GM13976 (cell line): ENCODE measurements at regions not wholly inside any gene's neighbourhood (a gene's known extent, or its start where the extent isn't known, plus 50 kb on each side); places are given as distances from the start of the nearest gene placed in this dataset.

Source experiments
- DNase-seq: peaks from one replicate; pipeline ENCODE4 v3.0.0; 2012; ENCODE audit warnings: low spot score
- CTCF ChIP-seq: IDR thresholded peaks from 2 replicates; pipeline ENCODE4 v1.5.1; 2012; ENCODE audit warnings: borderline replicate concordance, mild to moderate bottlenecking; ENCODE audit not compliant: insufficient read depth; ENCODE audit errors: extremely low read depth, missing control alignments, control extremely low read depth
- in situ Hi-C: fragments of 300-500 bp; cut with MboI; formaldehyde crosslinking; loops from one replicate; pipeline ENCODE4 v1.12.0; 2022; ENCODE audit warnings: low sequenced_read_pairs, mixed read lengths, inconsistent platforms; ENCODE audit not compliant: unreplicated experiment

- in situ Hi-C loops, result loop anchor here (25.0 kb wide), 2 partner anchors 495 to 820 kb away; partner anchors contain the start of gene TEX48
- no peak for DNase-seq
- TF ChIP-seq CTCF, result no peak
Measured at GRCh38 chr9:115507148-115507547, 389.2 kb upstream of the TNC start.

DNA sequence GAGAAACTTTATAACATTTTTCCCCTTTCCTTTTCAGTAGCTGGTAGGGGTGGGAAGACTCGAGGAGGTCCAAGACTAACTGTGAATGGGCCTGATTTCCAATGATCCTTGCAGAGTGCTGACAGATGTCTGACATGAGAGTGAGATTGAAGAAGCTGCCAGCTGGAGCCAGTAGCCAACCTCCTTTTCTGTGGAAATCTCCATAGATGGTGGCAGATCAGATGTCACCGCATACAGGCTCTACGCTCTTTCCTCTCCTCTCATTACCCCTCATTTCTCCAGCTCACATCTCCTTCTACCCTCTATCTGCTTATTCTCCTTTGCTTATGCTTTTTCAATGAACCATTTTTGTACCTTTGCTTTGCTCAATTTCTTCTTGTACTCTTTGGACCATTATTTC lies 395.2 kb upstream of the TNC start:
- in situ Hi-C loops, result loop anchor here (25.0 kb wide), 2 partner anchors 501 to 826 kb away; partner anchors contain the start of gene TEX48
- TF ChIP-seq CTCF, result no peak
- no peak for DNase-seq

DNA sequence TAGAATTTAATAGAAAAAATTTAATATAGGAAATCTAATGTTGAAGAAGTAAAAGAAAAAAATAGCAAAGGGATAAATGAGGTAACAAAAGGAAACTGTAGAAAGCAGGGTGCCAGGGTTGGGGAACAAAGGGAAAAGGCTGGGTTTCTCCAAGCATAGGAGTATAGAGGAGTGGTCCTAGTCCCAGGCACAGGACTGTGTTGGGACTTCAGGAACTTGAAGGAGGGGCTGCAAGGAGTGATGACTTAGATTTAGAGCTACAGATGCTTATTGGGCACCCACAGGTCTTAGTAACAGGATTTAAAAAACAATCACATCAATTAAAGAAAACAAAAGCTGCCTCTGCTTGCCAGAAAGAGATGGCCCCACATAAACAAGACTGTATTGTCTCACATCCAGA lies 396.5 kb upstream of the TNC start:
- DNase-seq, result no peak
- in situ Hi-C loops, result loop anchor here (25.0 kb wide), 2 partner anchors 502 to 827 kb away; partner anchors contain the start of gene TEX48
- no peak for TF ChIP-seq CTCF

DNA sequence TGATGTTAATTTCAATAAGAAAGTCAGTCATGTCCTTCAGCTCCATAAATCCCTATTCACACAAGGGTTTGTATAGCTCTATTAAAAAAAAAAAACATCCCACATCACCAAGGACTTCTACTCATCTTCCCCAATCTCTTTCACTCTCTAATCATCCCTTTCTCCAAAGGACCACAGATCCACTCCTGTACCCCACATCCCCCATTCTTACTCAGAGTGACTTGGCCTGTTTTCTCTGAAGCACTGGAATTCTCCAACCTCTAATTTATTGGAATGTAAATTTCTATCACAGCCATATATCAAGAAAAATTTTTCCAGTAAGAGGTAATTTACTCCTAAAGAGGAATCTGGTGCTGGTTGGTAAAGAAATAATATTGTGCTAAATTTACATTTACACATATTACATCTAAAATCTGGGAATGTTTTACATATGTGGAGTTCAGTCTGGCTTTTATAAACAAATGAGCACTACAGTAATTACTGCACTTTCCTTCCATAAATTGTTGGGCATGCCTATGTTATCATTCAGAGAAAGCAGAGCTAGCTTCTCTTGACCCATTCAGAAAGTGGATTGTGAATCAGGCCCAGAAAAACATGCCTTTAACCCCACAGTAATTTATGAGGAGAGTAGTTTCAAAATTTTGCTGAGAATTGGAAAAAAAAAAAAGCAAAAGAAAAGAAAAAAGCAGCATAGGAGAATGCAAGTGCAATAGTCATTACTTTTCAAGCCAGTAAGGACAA lies 399.5 kb upstream of the TNC start:
- no peak for TF ChIP-seq CTCF
- in situ Hi-C loops, result loop anchor here (25.0 kb wide), 2 partner anchors 505 to 830 kb away; partner anchors contain the start of gene TEX48
- DNase-seq, result no peak

DNA sequence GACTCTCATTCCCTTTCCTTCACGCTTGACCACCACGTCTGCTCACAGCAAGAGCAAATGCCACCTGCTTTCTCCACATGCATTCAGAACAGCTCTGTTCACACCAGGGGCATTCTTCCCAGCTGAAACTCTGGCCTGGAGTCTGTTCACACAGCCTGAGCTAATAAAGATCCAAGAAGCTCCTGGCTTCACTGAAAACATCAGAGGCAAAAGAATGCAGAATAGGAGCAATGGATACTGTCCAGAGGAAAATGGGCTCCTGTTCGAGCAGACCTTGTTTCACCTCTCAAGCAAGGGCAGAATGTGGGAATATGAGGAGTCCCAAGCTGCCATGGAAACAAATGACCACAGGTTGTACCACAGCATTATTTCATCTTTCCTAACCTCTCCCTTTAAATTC lies 402.7 kb upstream of the TNC start:
- TF ChIP-seq CTCF, result no peak
- in situ Hi-C loops, result loop anchor here (25.0 kb wide), 2 partner anchors 508 to 833 kb away; partner anchors contain the start of gene TEX48

GRCh38 chr9:115522912-115523311 lies 405.0 kb upstream of the TNC start:
- TF ChIP-seq CTCF, result no peak
- in situ Hi-C loops, result loop anchor here (25.0 kb wide), 2 partner anchors 511 to 836 kb away; partner anchors contain the start of gene TEX48
- no peak for DNase-seq

More for the DNA sequence above, 402.7 kb upstream of the TNC start:
- DNase-seq, result no peak
